Endothelial cell of umbilical vein (primary cell): ENCODE measurements at regions not wholly inside any gene's neighbourhood (a gene's known extent, or its start where the extent isn't known, plus 50 kb on each side); places are given as distances from the start of the nearest gene placed in this dataset.

Experiments used
- CTCF ChIP-seq, 2 donors: IDR thresholded peaks; 1 replicate in 1 of 2; 2 replicates in 1 of 2; pipeline ENCODE4 v1.5.1; 2011; ENCODE audit warnings: low read length in 2 of 2, mild to moderate bottlenecking in 2 of 2, moderate library complexity in 2 of 2, control low read depth in 1 of 2, inconsistent platforms in 1 of 2, low read depth in 1 of 2; ENCODE audit not compliant: insufficient read depth in 1 of 2; ENCODE audit errors: extremely low read depth in 1 of 2
- EZH2 ChIP-seq: IDR thresholded peaks from 2 replicates; pipeline ENCODE4 v1.6.1; 2012; ENCODE audit warnings: borderline replicate concordance, low read depth, mild to moderate bottlenecking, moderate library complexity, low read length, inconsistent platforms; ENCODE audit not compliant: severe bottlenecking

DNA sequence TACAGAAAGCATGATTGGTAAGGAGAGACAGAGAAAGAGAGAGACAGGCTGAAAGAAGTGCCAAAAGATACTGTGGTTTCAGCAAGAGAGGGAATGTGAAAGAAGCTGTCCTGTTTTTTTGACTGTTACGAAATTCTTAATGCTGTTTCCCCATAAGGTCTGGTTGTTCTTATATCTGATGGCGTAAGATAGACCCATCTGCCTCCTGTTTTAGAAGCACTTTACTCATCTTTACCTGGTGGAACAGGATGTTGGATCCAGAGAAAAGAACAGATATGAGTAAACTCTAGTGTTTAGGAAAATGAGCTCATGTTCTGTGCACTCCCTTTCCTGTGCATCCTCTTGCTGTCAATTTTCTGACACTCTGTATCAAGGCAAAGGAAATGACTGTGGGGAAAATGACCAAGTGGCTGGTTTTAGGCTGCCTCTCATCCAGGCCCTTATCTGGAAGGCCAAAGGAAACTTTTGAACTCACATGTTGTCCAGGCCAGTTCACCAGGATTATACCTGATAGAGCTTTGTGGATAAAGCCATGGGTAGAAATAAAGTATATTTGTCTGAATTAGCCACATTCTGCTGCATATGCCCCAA is 311.7 kb upstream of the HTR2C start:
- no peak for TF ChIP-seq EZH2
- no peak for TF ChIP-seq CTCF (IDR thresholded peaks at IDR 0.05; ENCODE audit: extremely low read depth in 1 of 2, insufficient read depth in 1 of 2, low read depth in 1 of 2, low read length in 2 of 2)
